GM12872 (cell line): ENCODE measurements at regions not wholly inside any gene's neighbourhood (a gene's known extent, or its start where the extent isn't known, plus 50 kb on each side); places are given as distances from the start of the nearest gene placed in this dataset.

Experiments used
- TF ChIP-seq, protein P1 (sequence below): IDR thresholded peaks from 3 replicates; pipeline ENCODE4 v1.5.1; 2011; ENCODE audit warnings: low read depth, mild to moderate bottlenecking, low read length, moderate library complexity; ENCODE audit not compliant: insufficient read depth

DNA sequence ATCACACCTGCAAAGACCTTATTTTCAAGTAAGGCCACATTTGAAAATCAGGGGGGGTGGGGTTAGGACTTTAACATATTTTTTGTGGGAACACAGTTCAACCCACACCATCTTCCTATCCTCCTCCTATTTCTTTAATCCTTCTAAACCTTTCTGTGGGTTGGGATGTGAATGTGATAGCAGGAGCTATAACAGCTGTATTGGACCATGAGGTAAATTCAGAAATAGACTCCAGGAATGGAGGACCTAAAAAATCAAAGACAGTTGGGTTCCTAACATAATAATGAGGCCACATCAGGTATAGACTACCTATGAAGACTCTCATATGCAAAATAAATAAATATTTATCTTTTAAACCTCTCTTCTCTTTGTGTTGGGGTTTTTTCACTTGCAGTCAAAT, 451.4 kb downstream of the XYLT1 start:
- TF ChIP-seq, protein P1, sequence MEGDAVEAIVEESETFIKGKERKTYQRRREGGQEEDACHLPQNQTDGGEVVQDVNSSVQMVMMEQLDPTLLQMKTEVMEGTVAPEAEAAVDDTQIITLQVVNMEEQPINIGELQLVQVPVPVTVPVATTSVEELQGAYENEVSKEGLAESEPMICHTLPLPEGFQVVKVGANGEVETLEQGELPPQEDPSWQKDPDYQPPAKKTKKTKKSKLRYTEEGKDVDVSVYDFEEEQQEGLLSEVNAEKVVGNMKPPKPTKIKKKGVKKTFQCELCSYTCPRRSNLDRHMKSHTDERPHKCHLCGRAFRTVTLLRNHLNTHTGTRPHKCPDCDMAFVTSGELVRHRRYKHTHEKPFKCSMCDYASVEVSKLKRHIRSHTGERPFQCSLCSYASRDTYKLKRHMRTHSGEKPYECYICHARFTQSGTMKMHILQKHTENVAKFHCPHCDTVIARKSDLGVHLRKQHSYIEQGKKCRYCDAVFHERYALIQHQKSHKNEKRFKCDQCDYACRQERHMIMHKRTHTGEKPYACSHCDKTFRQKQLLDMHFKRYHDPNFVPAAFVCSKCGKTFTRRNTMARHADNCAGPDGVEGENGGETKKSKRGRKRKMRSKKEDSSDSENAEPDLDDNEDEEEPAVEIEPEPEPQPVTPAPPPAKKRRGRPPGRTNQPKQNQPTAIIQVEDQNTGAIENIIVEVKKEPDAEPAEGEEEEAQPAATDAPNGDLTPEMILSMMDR: no peak

DNA sequence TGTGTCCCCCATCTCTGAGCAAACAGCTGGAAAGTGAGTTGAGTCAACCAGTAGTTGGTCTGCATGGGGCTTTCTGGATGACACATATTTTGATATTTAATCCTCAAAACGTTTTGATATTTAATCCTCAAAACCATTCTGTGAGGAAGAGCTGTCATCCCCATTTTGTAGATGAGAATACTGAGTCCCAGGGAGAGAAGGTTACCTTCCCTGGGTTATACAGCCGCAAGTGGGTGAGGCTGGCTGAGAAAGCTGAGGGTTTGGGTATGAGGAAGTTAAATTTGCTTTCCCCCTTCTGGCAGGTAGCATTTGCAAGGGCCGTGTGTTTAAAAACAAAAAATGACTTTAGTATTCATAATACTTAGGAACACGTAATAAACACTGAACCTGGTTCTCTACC, 447.2 kb downstream of the XYLT1 start:
- TF ChIP-seq, protein P1: no peak

DNA sequence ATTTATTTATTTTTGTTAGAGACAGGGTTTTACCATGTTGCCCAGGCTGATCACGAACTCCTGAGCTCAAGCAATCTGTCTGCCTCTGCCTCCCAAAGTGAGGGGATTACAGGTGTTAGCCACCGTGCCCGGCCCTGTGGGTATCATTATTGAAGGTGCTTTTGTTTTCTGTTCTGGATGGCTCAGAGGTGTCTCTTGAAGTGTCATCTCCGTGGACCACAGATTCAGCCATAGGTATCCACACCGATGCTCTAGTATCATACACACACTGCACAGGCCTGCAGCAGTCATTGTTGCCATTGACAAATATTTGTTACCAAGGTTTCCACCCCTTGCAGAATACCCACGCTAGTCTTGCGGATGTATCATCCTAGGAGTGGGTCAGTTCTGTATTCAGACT, 446.2 kb downstream of the XYLT1 start:
- TF ChIP-seq, protein P1: no peak

DNA sequence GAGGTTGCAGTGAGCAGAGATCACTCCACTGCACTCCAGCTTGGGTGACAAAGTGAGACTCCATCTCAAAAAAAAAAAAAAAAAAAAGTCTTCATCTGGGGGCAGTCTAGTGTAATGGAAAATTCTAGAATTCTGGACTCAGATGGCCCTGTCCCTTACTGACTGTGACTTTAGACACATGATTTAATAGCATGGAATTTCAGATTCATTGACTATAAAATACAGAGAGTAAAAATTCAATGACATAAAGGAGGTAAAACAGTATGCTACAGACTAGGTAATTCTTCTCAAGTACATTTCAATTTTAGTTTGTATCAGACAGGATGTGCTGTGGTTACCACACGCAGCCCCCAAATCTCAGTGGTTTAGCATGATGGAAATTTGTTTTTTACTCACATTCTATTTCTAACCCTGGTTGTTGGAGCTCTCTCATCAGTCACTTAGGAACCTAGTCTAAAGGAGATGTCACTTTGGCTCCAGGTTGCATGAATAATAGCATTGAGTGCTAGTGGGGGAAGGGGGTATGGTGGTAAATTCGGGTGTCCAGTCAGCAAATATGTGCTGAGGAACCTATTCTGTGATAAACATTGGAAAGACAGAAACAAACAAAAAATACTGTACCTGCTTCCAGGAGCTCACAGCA, 444.0 kb downstream of the XYLT1 start:
- TF ChIP-seq, protein P1: no peak

DNA sequence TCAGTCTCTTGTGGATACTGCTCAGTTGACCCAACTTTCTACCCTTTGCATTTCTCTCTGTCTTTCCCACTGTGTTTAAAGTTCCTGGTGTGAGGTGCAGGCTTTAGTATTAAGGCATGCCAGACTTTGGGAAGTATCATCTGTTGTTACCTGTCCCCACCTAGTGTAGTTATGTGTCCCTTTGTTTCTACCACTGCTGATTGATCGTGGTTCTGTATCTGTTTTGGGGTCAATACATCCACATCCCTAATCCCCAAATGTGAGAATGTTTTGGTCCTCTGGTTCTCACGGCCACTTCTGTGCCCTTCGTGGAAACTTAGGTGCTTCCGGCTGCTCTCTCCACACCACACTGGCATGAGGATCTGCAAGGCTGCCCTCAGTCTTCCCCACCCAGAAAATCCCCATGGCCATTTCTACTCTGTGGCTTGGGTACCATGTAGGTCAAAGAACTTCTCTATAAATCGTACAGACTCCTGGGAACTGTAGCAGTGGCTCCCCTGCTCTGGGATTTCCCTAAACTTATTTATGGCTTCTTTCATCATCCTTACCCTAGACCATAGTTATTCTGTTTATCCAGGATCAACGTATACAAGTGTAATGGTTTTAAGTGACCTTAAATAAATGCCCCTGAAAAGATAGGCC, 443.2 kb downstream of the XYLT1 start:
- TF ChIP-seq, protein P1: no peak

DNA sequence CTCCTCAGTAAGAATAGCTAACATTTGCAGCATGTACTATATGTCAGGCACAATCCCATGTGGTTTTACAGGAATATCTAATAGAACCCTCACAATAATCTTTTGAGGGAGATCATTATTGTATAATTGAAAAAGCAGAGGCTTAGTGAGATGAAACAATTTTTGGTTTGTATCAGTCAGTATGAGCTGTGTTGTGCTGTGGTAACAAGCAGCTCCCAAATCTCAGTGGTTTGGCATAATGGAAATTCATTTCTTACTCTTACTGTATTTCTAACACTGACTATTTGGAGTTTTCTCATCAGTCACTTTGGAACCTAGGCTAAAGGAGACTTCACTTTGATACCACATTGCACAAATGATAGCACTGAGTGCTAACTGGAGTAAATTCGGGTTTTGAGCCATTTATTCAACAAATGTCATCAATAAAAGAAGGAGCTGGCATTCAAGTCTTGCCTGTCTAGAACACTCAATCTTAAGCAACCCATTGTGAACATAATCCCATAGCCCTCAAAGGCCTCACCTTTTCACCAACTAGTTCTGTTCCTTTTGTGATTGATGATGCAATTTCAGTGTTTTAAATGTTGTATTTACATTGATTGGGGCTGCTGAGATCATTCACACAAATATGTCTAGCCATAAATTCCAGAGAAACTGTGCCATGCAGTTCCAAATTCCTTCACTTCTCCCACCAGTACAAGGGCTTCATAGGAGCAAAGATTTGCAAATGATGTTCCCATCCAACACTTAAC, 441.0 kb downstream of the XYLT1 start:
- TF ChIP-seq, protein P1: no peak

GRCh38 chr16:17031484-17032268, 439.1 kb downstream of the XYLT1 start:
- TF ChIP-seq, protein P1: no peak
